ENCODE measurements at regions not wholly inside any gene's neighbourhood (a gene's known extent, or its start where the extent isn't known, plus 50 kb on each side); places are given as distances from the start of the nearest gene placed in this dataset.

GRCh38 chr1:218760601-218761570 lies 412.8 kb upstream of the LYPLAL1 start:
- no peak for TF ChIP-seq POLR2A (IDR thresholded peaks at IDR 0.05)
- no peak for TF ChIP-seq CTCF (IDR thresholded peaks at IDR 0.05)

All from uterus (tissue), 2 donors.